Heart left ventricle (tissue), 13 donors: ENCODE measurements at regions not wholly inside any gene's neighbourhood (a gene's known extent, or its start where the extent isn't known, plus 50 kb on each side); places are given as distances from the start of the nearest gene placed in this dataset.

ENCODE experiments used
- POLR2A ChIP-seq, 2 donors: fragments of 450-650 bp; IDR thresholded peaks; one replicate each; pipeline ENCODE4 v1.6.1; 2017; ENCODE audit warnings: antibody characterized with exemption in 2 of 2, mild to moderate bottlenecking in 2 of 2, moderate library complexity in 2 of 2
- TF ChIP-seq, protein P1 (sequence below), 12 donors: fragments of 200-600 bp; sonication (generic) in 4 of 12; IDR thresholded peaks; one replicate each; pipeline versions ENCODE4 v1.5.0 to v1.8.0; 2018 to 2022; ENCODE audit warnings: antibody characterized with exemption in 12 of 12, mild to moderate bottlenecking in 5 of 12
- donor health status: ischemic (EF 13 %, LVEDD 7.1; RV severe dilation, severe dysfunction).
- donor health status: DM: no; HTN: yes; CAD: no.
- donor health status: DM: no; HTN: no; CAD: no.
- donor health status: ischemic (EF 25% LVEDD 6.9; RV normal size, moderate dysfunction).
- donor health status: ischemic (EF 25% LVEDD 5.7; RV mildly dilated, moderate dysfunction).
- donor health status: ischemic (EF 35%, LVEDD 5.7; RV mildly dilated, moderate dysfunction).
- donor health status: nonischemic (EF 11% LVEDD 7.7; RV severe dilation, severe dysfunction).
- donor health status: DM: yes; HTN: yes; CAD: no.
- donor health status: PGD.
- donor health status: ischemic (EF 29% LVEDD 5.4; RV normal size, mild dysfunction).
- donor health status: nonischemic (EF 23%, LVEDD 6.1; RV moderate dilation, normal function).

DNA sequence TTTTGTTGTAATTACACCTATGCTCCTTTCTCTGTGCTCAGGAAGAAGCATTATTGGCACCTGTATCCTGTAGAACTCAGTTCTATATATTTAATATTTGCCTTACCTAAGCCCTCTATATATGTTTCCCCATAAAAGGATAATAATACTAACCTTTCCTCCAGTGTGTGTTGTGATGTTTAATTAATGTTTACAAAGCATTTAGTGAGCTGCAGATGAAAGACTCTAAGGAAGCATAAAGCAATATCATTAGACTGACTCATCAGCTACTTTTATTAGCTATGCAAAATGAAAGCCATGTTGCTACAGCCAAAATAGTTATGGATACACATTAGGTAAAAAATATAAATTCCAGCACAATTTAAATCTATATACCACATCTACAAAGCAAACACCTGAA, 93.6 kb upstream of the PTPN13 start:
- TF ChIP-seq, protein P1, sequence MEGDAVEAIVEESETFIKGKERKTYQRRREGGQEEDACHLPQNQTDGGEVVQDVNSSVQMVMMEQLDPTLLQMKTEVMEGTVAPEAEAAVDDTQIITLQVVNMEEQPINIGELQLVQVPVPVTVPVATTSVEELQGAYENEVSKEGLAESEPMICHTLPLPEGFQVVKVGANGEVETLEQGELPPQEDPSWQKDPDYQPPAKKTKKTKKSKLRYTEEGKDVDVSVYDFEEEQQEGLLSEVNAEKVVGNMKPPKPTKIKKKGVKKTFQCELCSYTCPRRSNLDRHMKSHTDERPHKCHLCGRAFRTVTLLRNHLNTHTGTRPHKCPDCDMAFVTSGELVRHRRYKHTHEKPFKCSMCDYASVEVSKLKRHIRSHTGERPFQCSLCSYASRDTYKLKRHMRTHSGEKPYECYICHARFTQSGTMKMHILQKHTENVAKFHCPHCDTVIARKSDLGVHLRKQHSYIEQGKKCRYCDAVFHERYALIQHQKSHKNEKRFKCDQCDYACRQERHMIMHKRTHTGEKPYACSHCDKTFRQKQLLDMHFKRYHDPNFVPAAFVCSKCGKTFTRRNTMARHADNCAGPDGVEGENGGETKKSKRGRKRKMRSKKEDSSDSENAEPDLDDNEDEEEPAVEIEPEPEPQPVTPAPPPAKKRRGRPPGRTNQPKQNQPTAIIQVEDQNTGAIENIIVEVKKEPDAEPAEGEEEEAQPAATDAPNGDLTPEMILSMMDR (IDR thresholded peaks at IDR 0.05), result no peak
- no peak for TF ChIP-seq POLR2A (IDR thresholded peaks at IDR 0.05)
